SK-MEL-5 (cell line): ENCODE measurements at regions not wholly inside any gene's neighbourhood (a gene's known extent, or its start where the extent isn't known, plus 50 kb on each side); places are given as distances from the start of the nearest gene placed in this dataset.

ENCODE experiments used
- DNase-seq: peaks from one replicate; pipeline ENCODE4 v3.0.0-alpha.2; 2016; ENCODE audit warnings: low read depth, low spot score
- in situ Hi-C: cut with HindIII; loops from 2 replicates; pipeline ENCODE4 v1.10.0; 2016; ENCODE audit warnings: low sequenced_read_pairs, high pct_unique_total_duplicates, low pct_unique_long_range_greater_than_20kb

- in situ Hi-C loops = no loop called here
- peak; percentile 96 for DNase-seq
Observed at GRCh38 chr5:8457187-8458037, 588.5 kb downstream of the MTRR start.

DNA sequence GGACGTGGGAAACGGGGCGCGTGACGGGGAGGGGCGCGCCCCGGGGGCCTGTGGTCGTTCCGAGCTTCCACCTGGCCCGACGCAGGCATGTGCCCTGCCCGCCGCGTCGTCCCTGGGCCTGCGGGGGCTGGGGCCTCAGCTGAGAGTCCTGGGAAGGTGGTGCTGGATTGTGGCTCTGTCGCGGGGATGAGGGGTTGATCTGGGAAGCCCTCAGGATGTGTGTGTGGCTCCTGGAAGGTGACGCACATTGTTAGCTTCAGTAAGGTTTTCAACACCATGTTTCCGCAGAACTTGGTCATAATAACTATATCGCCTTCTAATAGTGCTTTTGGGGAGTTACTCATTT lies 589.1 kb downstream of the MTRR start:
- in situ Hi-C loops = no loop called here
- no peak for DNase-seq

DNA sequence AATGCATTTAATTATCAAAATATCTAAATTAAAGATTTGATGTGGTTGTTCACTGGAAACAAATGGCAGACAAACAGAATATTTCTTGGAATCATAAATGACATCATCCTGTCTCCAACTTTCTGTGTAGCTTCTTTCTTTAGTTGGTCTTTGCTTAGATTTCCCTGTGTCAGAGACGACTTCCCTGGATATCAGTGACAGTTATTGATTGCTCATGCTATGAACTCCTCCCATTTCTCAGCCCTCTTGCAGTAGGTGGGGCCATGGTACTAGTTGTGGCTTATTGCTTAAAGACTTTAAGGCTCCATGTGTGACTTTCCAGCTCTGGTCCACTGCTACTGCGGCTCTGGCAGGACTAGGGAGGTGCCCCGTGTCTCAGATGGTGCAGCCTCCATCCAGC lies 592.6 kb downstream of the MTRR start:
- in situ Hi-C loops = no loop called here
- DNase-seq = no peak

DNA sequence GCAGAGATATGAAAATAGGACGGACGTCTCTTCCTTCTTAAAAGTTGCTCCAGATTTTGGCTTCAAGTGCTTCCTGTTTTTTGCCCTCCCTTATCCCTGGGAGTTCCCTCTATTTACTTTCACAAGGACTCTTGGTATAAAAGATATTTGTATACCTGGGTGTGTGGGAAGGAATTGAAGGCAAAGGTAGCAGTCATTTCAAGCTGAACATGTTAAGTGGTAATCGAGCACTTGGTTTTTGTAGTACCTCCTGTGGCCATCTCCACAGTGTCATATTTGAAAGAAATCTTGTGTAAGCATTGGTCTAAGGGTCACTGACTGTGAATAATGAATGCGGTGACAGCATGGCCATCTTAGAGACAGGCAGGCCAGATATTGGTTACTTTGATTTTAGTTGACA lies 593.6 kb downstream of the MTRR start:
- DNase-seq = no peak
- in situ Hi-C loops = no loop called here

GRCh38 chr5:8470489-8470888 lies 601.5 kb downstream of the MTRR start:
- in situ Hi-C loops = no loop called here
- no peak for DNase-seq

GRCh38 chr5:8471581-8471980 lies 602.6 kb downstream of the MTRR start:
- DNase-seq = no peak
- in situ Hi-C loops = no loop called here

DNA sequence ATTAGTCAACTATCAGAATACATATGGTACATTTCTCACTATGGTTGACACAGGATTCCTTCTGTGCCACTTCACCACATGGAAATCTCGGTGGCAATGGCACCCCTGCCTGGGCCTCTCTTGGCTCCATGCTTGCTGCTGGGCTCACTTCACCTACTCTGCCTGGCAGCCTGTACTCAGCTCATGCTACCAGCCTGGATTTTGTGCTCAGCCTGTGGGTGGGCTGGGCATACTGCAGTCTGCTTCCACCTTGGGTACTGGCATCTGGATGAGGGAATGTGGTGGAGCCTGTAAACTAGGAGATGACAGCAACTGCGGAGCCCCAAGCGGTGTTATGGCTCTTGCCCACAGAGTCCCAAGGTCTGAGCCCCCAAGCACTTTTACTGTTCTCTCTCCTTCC lies 604.1 kb downstream of the MTRR start:
- in situ Hi-C loops = no loop called here
- DNase-seq = no peak

GRCh38 chr5:8473827-8474568 lies 605.0 kb downstream of the MTRR start:
- no peak for DNase-seq
- in situ Hi-C loops = no loop called here

DNA sequence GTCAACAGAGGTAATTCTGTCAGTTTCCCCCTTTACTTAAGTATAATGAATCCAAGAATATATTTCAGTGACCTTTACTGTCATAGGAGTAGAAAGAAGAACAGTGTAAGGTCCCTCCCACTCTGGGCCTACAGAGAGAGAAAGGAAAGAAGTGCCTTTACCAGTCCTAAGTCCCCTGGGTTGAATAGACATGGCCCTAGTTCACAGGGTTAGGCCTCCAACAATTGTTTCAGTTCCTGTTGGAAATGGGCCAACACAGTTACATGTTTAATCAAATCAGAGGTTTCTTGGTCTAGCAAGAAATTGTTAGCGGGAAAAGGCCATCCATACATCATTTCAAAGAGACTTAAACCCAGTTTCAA lies 605.6 kb downstream of the MTRR start:
- in situ Hi-C loops = no loop called here
- no peak for DNase-seq

- peak; percentile 33 for DNase-seq
- in situ Hi-C loops = no loop called here
Observed at GRCh38 chr5:8478326-8478725, 609.4 kb downstream of the MTRR start.

DNA sequence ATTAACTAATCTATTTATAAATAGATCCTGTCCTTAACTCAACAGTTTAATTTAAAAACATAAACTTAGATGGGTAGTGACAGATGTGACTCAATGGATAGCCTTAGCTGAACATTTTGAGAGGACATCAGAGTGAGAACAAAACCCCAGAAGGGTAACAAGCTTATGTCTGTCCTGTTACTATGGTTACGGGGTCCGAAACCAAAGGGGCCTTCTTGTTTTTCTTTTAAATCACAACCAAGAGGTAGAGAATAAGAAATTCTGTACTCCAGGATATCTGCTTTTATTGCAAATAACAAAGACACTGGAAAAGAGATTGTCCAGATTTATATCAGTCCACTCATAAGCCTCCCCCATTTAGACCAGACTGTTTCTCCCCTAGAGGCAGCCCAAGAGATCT lies 612.1 kb downstream of the MTRR start:
- DNase-seq = no peak
- in situ Hi-C loops = no loop called here

DNA sequence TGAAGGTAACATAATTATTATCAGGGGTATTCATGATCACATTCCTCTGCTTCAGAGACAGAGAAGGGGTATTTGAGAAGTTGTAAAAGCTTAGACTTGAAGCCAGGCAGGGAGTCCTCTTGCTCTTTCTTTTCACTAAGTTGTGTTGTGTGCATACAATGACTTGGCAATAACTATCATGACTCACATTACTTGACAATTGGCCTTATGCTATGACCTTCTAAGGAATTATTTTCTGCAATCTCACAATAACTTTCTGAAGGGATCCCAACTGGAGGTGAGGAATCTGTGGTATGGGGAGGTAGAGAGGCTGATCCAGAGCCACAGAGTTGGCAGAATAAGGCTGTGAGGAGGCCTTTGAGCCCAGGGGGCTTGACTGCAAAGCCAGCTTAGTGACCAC lies 622.3 kb downstream of the MTRR start:
- no peak for DNase-seq
- in situ Hi-C loops = no loop called here

GRCh38 chr5:8493176-8493575 lies 624.2 kb downstream of the MTRR start:
- no peak for DNase-seq
- in situ Hi-C loops = no loop called here

DNA sequence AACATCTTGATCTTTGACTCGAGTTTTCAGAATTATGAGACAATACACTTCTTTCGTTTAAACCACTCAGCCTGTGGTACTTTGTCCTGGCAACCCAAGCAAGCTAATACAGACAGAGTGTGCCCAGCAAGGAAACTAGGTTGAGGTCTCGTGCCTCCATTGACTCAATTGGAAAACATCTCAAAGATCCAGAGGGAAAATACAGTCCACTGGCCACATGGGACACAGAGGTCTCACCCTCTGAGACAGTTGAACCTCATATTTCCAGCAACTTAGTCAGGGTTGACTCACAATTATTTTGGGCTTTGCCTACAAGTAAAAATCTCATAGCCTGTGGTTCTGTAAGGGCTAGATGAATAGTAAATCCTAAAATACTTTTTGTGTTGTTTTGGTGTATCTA lies 631.5 kb downstream of the MTRR start:
- DNase-seq = no peak
- in situ Hi-C loops = no loop called here

GRCh38 chr5:8505196-8505595 lies 636.2 kb downstream of the MTRR start:
- in situ Hi-C loops = no loop called here
- DNase-seq = no peak

DNA sequence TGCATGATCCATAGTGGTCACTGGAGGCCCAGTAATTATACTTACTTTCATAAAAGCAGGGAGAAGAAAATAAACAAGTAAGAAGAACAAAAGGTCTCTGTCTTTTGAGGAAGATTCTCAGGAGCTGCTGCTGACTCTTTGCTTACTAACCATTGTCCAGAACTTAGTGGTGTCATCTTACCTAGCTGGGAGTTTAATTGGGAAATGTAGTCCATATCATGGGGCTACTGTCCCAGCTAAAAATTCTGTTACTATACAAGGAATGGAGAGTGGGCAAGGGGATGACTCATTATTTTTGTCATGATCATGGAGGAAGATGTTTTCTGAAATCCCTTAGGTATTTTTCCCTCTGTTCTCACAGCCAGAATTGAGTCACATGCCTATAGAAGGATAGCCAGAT lies 639.3 kb downstream of the MTRR start:
- in situ Hi-C loops = no loop called here
- peak; percentile 70 for DNase-seq

GRCh38 chr5:8516356-8516755 lies 647.4 kb downstream of the MTRR start:
- no peak for DNase-seq
- in situ Hi-C loops = no loop called here

GRCh38 chr5:8517456-8517855 lies 648.5 kb downstream of the MTRR start:
- DNase-seq = peak; percentile 48
- in situ Hi-C loops = no loop called here

DNA sequence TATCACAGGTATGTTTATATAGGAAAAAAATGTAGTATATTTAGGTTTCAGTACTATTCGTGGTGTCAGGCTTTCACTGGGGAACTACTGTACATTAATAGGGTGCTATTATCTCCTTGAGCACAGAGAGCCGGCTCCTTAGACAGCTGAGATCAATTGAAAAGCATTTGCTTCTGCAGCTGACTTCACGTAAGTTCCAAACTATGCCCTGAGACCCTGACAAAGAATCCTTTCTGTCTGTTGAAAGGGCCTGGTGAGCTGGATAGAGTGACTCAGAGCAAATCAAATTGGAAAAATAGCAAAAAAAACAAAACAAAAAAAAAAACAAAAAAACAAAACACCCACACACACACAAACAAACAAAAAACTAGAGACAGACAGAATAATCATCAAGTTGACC lies 652.0 kb downstream of the MTRR start:
- in situ Hi-C loops = no loop called here
- peak; percentile 76 for DNase-seq
